Neuronal stem cell (in vitro differentiated cells): ENCODE measurements at regions not wholly inside any gene's neighbourhood (a gene's known extent, or its start where the extent isn't known, plus 50 kb on each side); places are given as distances from the start of the nearest gene placed in this dataset.

Source experiments
- DNase-seq: peaks from one replicate; pipeline ENCODE4 v3.0.0-alpha.2; 2013; ENCODE audit warnings: low spot score
- H2AFZ ChIP-seq: one replicate; pipeline ENCODE4 v1.6.1; 2013; ENCODE audit warnings: mild to moderate bottlenecking, low read length, inconsistent platforms
- H2AK5ac ChIP-seq: 2 replicates; pipeline ENCODE4 v1.6.1; 2013; ENCODE audit warnings: low read depth, mild to moderate bottlenecking, inconsistent platforms, low read length, moderate library complexity, mixed read lengths
- H2BK120ac ChIP-seq: 2 replicates; pipeline ENCODE4 v1.6.1; 2013; ENCODE audit warnings: low read depth, mild to moderate bottlenecking, inconsistent platforms, low read length, moderate library complexity, mixed read lengths
- H2BK12ac ChIP-seq: one replicate; pipeline ENCODE4 v1.6.1; 2013; ENCODE audit warnings: low read length, inconsistent platforms
- H2BK15ac ChIP-seq: 2 replicates; pipeline ENCODE4 v1.6.1; 2013; ENCODE audit warnings: mild to moderate bottlenecking, low read length, inconsistent platforms, mixed read lengths
- H2BK5ac ChIP-seq: one replicate; pipeline ENCODE4 v1.6.1; 2013; ENCODE audit warnings: inconsistent platforms, mild to moderate bottlenecking, low read length, moderate library complexity
- H3K14ac ChIP-seq: one replicate; pipeline ENCODE4 v1.6.1; 2013; ENCODE audit warnings: low read length, inconsistent platforms
- H3K18ac ChIP-seq: 2 replicates; pipeline ENCODE4 v1.6.1; 2013; ENCODE audit warnings: low read length, inconsistent platforms
- H3K23ac ChIP-seq: 2 replicates; pipeline ENCODE4 v1.6.1; 2013; ENCODE audit warnings: low read depth, mild to moderate bottlenecking, mixed read lengths, low read length, inconsistent platforms; ENCODE audit not compliant: poor library complexity
- H3K27ac ChIP-seq: replicated peaks from 3 replicates; pipeline ENCODE4 v1.5.1; 2013; ENCODE audit warnings: low read length, inconsistent platforms
- H3K27me3 ChIP-seq, 3 experiments: 2 replicates each; pipeline ENCODE4 v1.6.1; 2013; ENCODE audit warnings: low read length in 3 of 3, mild to moderate bottlenecking in 2 of 3, inconsistent platforms in 1 of 3, low read depth in 1 of 3, mixed read lengths in 1 of 3, moderate library complexity in 1 of 3; ENCODE audit not compliant: control insufficient read depth in 3 of 3, insufficient read depth in 3 of 3
- H3K36me3 ChIP-seq, 2 donors: replicated peaks in 1 of 2; 2 replicates each; pipeline ENCODE4 v1.6.1; 2013; ENCODE audit warnings: low read length in 2 of 2; ENCODE audit not compliant: control insufficient read depth in 2 of 2, insufficient read depth in 2 of 2
- H3K4ac ChIP-seq: 2 replicates; pipeline ENCODE4 v1.6.1; 2013; ENCODE audit warnings: inconsistent platforms, mild to moderate bottlenecking, low read length, moderate library complexity
- H3K4me1 ChIP-seq, 2 donors: 1 replicate in 1 of 2; 2 replicates in 1 of 2; pipeline ENCODE4 v1.6.1; 2013; ENCODE audit warnings: low read length in 2 of 2, low read depth in 1 of 2; ENCODE audit not compliant: control insufficient read depth in 2 of 2, insufficient read depth in 1 of 2
- H3K4me2 ChIP-seq: one replicate; pipeline ENCODE4 v1.6.1; 2013; ENCODE audit warnings: mild to moderate bottlenecking, low read length, inconsistent platforms; ENCODE audit not compliant: insufficient read depth, poor library complexity, severe bottlenecking
- H3K4me3 ChIP-seq, 2 donors: 2 replicates each; pipeline ENCODE4 v1.5.1; 2013; ENCODE audit warnings: low read length in 2 of 2, mild to moderate bottlenecking in 2 of 2, inconsistent platforms in 1 of 2, moderate library complexity in 1 of 2
- H3K79me1 ChIP-seq: one replicate; pipeline ENCODE4 v1.6.1; 2013; ENCODE audit warnings: low read depth, mild to moderate bottlenecking, inconsistent platforms, low read length, moderate library complexity
- H3K9ac ChIP-seq: one replicate; pipeline ENCODE4 v1.6.1; 2013; ENCODE audit warnings: mild to moderate bottlenecking, low read depth, low read length, inconsistent platforms; ENCODE audit not compliant: poor library complexity
- H3K9me3 ChIP-seq, 2 donors: replicated peaks in 1 of 2; 2 replicates each; pipeline versions ENCODE3 to v1.6.1; 2013; ENCODE audit warnings: low read length in 2 of 2, mild to moderate bottlenecking in 2 of 2, inconsistent platforms in 1 of 2, low read depth in 1 of 2, mixed read lengths in 1 of 2, moderate library complexity in 1 of 2; ENCODE audit not compliant: control insufficient read depth in 2 of 2, insufficient read depth in 1 of 2
- H4K8ac ChIP-seq: one replicate; pipeline ENCODE4 v1.6.1; 2013; ENCODE audit warnings: low read depth, mild to moderate bottlenecking, inconsistent platforms, low read length, moderate library complexity
- H4K91ac ChIP-seq: one replicate; pipeline ENCODE4 v1.6.1; 2013; ENCODE audit warnings: low read length, low read depth, mild to moderate bottlenecking, inconsistent platforms; ENCODE audit not compliant: poor library complexity
- WGBS, 2 donors: extraction: QIAGEN DNeasy Blood & Tissue Kit; methylation state at CpG; one replicate each; pipeline ENCODE4 v1.1.7; 2013; ENCODE audit warnings: missing lambda C conversion rate in 2 of 2, mixed read lengths in 1 of 2; ENCODE audit not compliant: insufficient read length in 2 of 2, insufficient replicate concordance in 1 of 2; ENCODE audit errors: extremely low coverage in 2 of 2; 5-methylcytosine and 5-hydroxymethylcytosine counted together

DNA sequence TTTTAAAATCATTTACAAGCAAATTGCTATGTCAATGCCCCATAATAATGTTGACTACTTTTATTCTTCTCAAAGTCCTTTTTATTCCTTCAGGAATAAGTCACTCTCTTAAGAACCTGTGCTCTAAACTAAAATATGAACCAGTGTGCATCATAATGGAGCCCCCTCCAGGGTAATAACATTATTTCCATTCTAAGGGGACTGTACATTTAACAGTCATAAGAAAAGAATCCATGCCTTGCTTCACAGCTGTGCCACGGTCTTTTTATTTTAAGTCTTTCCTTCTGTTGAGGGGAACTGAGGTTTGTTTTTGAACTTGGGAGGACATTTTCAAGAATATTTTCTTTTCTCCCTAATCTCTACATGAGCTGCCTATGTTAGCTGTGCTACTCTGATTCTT, 297.6 kb downstream of the MAN2A1 start:
- H4K91ac ChIP-seq: no peak overlapping the region
- no peak overlapping the region for H3K18ac ChIP-seq
- no peak overlapping the region for H2BK5ac ChIP-seq
- WGBS, 2 donors: no CpG with 5 or more reads among the region's 1 CpG
- no peak overlapping the region for H3K14ac ChIP-seq
- H2AK5ac ChIP-seq: no peak overlapping the region
- H3K36me3 ChIP-seq: no peaks in the 10 kb centered on the region
- peaks cover 1 to 3% of the 10 kb centered on the region in 2 donors for H3K4me1 ChIP-seq
- H2AFZ ChIP-seq: no peak overlapping the region
- H3K4me2 ChIP-seq: no peak overlapping the region
- H3K27me3 ChIP-seq: no peaks in the 10 kb centered on the region
- no peaks in the 10 kb centered on the region for H3K9me3 ChIP-seq
- no peak overlapping the region for H3K27ac ChIP-seq
- H4K8ac ChIP-seq: no peak overlapping the region
- no peak overlapping the region for H3K9ac ChIP-seq
- no peak overlapping the region for H3K4ac ChIP-seq
- H3K4me3 ChIP-seq: no peak overlapping the region
- no peak for DNase-seq
- no peak overlapping the region for H2BK120ac ChIP-seq
- H2BK15ac ChIP-seq: no peak overlapping the region
- no peak overlapping the region for H2BK12ac ChIP-seq
- H3K79me1 ChIP-seq: no peaks in the 10 kb centered on the region
- H3K23ac ChIP-seq: no peak overlapping the region

DNA sequence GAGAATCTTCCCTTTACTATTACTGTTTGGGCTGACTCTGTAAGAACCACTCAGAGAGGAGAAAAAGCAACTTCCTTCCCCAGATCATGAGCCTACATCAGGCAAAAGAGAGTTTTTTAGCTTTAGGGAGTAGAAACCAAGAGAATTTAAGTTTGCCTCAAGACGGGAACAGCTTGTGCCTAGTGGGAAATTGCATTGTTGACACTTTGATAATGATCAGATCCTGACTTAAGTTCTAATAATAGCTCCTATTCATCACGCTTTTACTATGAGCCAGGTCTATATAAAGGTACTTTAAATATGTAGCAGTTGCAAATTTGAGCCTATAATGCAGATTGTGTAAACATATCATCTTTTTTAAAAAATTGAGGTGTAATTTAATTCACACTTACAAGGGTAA, 298.2 kb downstream of the MAN2A1 start:
- Histone ChIP-seq H4K91ac (no peak overlapping the region), H2BK120ac (no peak overlapping the region), H3K9ac (no peak overlapping the region), H3K9me3 (no peaks in the 10 kb centered on the region), H3K4ac (no peak overlapping the region), H3K27ac (no peak overlapping the region), H2BK12ac (no peak overlapping the region), H3K79me1 (no peaks in the 10 kb centered on the region), H3K36me3 (no peaks in the 10 kb centered on the region), H3K14ac (no peak overlapping the region), H3K23ac (no peak overlapping the region), H2BK5ac (no peak overlapping the region), H4K8ac (no peak overlapping the region), H3K18ac (no peak overlapping the region), H2BK15ac (no peak overlapping the region), H3K4me2 (no peak overlapping the region), H3K27me3 (no peaks in the 10 kb centered on the region), H2AFZ (no peak overlapping the region), H2AK5ac (no peak overlapping the region), H3K4me3 (no peak overlapping the region), H3K4me1 (peaks cover 2 to 7% of the 10 kb centered on the region in 2 donors)
- WGBS, 2 donors: no CpG with 5 or more reads among the region's 2 CpGs
- DNase-seq: no peak

DNA sequence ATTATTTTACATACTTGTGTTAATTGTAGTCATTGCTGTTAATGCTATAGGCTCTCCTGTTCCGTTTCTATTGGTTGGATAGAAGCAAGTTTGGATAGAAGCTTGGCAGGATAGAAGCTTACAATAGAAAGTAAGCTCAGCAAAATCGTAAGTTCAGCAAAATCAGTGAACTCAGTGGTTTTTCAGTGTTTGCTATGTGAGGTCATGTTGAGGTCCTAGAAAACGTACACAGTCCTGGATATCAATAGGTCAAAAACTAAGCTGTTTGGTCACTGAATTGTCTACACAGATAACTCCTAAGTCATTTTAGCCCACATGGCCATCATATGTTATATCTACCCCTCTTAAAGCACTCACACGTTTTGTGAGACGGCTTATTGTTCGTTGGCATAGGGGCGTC, 299.4 kb downstream of the MAN2A1 start:
- H3K4me1 ChIP-seq: peaks cover 2 to 7% of the 10 kb centered on the region in 2 donors
- H2BK15ac ChIP-seq: no peak overlapping the region
- no peaks in the 10 kb centered on the region for H3K27me3 ChIP-seq
- no peaks in the 10 kb centered on the region for H3K79me1 ChIP-seq
- H4K91ac ChIP-seq: no peak overlapping the region
- H3K9ac ChIP-seq: no peak overlapping the region
- no peaks in the 10 kb centered on the region for H3K9me3 ChIP-seq
- H3K4ac ChIP-seq: no peak overlapping the region
- H3K4me2 ChIP-seq: no peak overlapping the region
- H2AFZ ChIP-seq: no peak overlapping the region
- WGBS, 2 donors: no CpG with 5 or more reads among the region's 7 CpGs
- H2AK5ac ChIP-seq: no peak overlapping the region
- no peak overlapping the region for H2BK12ac ChIP-seq
- H3K27ac ChIP-seq: no peak overlapping the region
- no peak overlapping the region for H3K4me3 ChIP-seq
- H3K23ac ChIP-seq: no peak overlapping the region
- H3K36me3 ChIP-seq: no peaks in the 10 kb centered on the region
- H3K18ac ChIP-seq: no peak overlapping the region
- H4K8ac ChIP-seq: no peak overlapping the region
- no peak for DNase-seq
- H2BK120ac ChIP-seq: no peak overlapping the region
- no peak overlapping the region for H2BK5ac ChIP-seq
- no peak overlapping the region for H3K14ac ChIP-seq

DNA sequence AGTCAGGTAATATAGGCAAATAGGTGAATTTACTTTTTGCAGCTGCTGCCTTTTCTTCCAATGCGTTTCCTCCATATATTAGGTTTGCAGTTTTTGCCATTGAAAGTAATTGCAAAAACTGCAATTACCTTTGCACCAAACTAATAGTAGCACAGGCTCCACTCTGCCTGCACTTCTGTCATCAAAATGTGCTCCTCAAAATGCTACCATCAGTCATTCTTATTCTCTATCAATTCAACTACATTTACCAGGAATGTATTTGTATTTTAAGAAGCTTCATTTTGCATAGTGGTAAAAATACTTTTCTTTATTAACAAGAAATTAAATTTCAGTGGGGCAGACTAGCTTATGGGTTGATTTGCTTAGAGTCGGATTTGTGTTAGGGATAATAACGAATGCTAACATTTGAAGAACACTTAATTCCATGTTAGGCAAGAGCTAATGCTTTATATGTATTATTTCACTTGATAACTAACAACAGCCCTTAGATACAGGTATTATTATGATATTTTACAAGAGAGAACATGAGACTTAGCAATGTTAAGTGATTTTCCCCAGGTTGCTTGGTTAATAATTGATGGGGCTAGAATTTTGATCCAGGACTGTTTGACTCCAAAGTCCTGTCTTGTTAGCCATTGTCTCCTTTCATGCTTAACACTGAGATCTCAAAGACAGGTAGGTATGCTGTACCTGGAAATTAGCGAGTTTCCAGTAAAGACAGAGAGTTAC, 300.4 kb downstream of the MAN2A1 start:
- Histone ChIP-seq H3K79me1 (no peaks in the 10 kb centered on the region), H3K4me1 (peaks cover 2 to 7% of the 10 kb centered on the region in 2 donors), H3K18ac (no peak overlapping the region), H2AK5ac (no peak overlapping the region), H3K9ac (no peak overlapping the region), H2BK120ac (no peak overlapping the region), H3K14ac (no peak overlapping the region), H2BK12ac (no peak overlapping the region), H3K27ac (no peak overlapping the region), H2AFZ (no peak overlapping the region), H3K4me3 (no peak overlapping the region), H3K4me2 (no peak overlapping the region), H2BK5ac (no peak overlapping the region), H3K4ac (no peak overlapping the region), H3K9me3 (no peaks in the 10 kb centered on the region), H4K8ac (no peak overlapping the region), H3K36me3 (no peaks in the 10 kb centered on the region), H3K27me3 (no peaks in the 10 kb centered on the region), H3K23ac (no peak overlapping the region), H4K91ac (no peak overlapping the region), H2BK15ac (no peak overlapping the region)
- no peak for DNase-seq
- WGBS, 2 donors: no CpG with 5 or more reads among the region's 4 CpGs
